AG04449 (cell line): ENCODE measurements at regions not wholly inside any gene's neighbourhood (a gene's known extent, or its start where the extent isn't known, plus 50 kb on each side); places are given as distances from the start of the nearest gene placed in this dataset.

ENCODE experiments used
- CTCF ChIA-PET: fragments of 350-600 bp; formaldehyde crosslinking; extraction: SDS; loops from one replicate; lab custom pipeline; 2021; ENCODE audit warnings: antibody characterized with exemption; lab: Yijun Ruan, JAX
- POLR2A ChIA-PET: fragments of 400-600, 350-600 bp; formaldehyde crosslinking; extraction: SDS; loops from one replicate; lab custom pipeline; 2020; ENCODE audit warnings: antibody characterized with exemption, inconsistent platforms; lab: Yijun Ruan, JAX
- DNase-seq: peaks from one replicate; pipeline ENCODE4 v3.0.0-alpha.2; 2010; ENCODE audit warnings: low read depth, low spot score
- H3K4me3 ChIP-seq: 2 replicates; pipeline ENCODE4 v1.5.1; 2011; ENCODE audit warnings: low read depth, mild to moderate bottlenecking, control low read depth, low read length
- CTCF ChIP-seq: IDR thresholded peaks from one replicate; pipeline ENCODE4 v1.5.1; 2011; ENCODE audit warnings: mild to moderate bottlenecking, moderate library complexity, low read length, control low read depth, inconsistent platforms; ENCODE audit not compliant: insufficient read depth; ENCODE audit errors: missing control alignments

- TF ChIP-seq CTCF: no peak
- POLR2A ChIA-PET: no interaction called here
- CTCF ChIA-PET: interaction anchor here (1.3 kb wide), 2 partner anchors 15 to 88 kb away, joined by 3 to 4 read pairs; no protein-coding TSS in a partner anchor
- no peak for DNase-seq
- H3K4me3 ChIP-seq: no peak overlapping the region
These were observed 294.6 kb downstream of the RDH14 start for GRCh38 chr2:18265614-18266586.

GRCh38 chr2:18262601-18263000 lies 297.9 kb downstream of the RDH14 start:
- POLR2A ChIA-PET: no interaction called here
- H3K4me3 ChIP-seq: no peak overlapping the region
- CTCF ChIA-PET: no interaction called here
- TF ChIP-seq CTCF: no peak
- DNase-seq: no peak

DNA sequence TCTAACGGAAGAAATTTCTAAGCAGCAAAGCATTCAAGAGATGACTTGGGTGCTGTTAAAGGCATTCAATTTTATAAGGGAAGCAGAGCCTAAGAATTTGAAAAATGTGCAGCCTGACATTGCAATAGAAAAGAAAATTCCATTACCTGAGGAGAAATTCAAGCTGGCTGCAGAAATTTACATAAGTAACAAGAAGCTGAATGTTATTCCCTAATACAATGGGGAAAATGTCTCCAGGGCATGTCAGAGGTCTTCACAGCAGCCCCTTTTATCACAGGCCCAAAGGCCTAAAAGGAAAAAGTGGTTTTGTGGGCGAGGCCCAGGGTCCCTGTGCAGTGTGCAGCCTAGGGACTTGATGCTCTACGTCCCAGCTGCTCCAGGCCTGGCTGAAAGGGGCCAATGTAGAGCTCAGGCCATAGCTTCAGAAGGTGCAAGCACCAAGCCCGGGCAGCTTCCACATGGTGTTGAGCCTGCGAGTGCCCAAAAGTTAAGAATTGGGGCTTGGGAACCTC lies 306.7 kb downstream of the RDH14 start:
- no peak overlapping the region for H3K4me3 ChIP-seq
- DNase-seq: no peak
- POLR2A ChIA-PET: no interaction called here
- no peak for TF ChIP-seq CTCF
- CTCF ChIA-PET: no interaction called here

DNA sequence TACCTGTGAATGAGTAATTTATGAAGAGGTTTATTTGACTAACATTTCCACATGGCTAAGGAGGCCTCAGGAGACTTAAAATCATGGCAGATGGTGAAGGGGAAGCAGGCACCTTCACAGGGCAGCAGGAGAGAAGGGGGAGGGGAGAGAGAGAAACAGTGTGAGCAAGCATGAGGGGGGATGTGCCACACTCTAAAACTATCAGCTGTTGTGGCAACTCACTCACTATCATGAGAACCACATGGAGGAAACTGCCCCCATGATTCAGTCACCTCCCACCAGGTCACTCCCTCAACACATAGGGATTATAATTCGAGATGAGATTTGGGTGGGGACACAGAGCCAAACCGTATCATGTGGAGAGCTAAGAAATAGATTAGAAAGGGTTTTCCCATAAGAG lies 309.0 kb downstream of the RDH14 start:
- no peak for TF ChIP-seq CTCF
- DNase-seq: no peak
- POLR2A ChIA-PET: no interaction called here
- H3K4me3 ChIP-seq: no peak overlapping the region
- CTCF ChIA-PET: no interaction called here

DNA sequence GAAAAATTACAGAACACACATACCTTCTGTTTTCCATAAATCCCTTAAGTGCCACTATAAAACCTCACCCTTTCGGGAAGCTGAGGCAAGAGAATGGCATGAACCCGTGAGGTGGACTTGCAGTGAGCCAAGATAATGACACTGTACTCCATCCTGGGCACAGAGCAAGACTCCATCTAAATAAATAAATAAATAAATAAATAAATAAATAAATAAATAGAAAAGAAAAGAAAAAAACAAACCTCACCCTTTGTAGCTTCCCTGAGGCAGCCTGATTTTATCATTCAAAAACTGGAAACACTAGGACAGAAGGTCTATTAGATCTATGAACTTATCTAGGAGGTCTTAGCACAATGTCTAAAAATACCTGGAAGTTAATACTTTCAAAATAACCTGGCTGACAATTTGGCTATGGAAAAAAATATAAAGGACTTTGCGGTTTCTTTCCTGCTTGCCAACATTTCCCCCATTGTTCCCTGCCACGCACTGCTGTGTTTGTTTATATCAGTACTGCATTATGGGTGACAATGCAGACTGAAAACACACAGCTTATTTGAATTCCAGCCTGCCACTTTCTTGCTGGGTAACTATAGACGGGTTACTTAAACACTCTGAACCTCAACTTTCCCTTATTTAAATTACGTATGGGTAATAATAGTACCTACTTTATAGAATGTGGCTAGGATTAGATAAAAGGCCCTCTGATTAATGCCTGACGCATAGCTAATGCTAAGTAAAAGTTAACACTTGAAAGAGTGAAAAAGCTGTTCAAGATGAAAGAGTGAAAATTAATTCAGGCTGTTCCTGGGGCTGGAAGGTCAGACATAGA lies 313.0 kb downstream of the RDH14 start:
- CTCF ChIA-PET: interaction anchor here (1.0 kb wide), 1 partner anchor 28 kb away, joined by 3 read pairs; no protein-coding TSS in a partner anchor
- POLR2A ChIA-PET: no interaction called here
- no peak overlapping the region for H3K4me3 ChIP-seq
- TF ChIP-seq CTCF: no peak
- DNase-seq: no peak
